GM18507 (cell line): ENCODE measurements at regions not wholly inside any gene's neighbourhood (a gene's known extent, or its start where the extent isn't known, plus 50 kb on each side); places are given as distances from the start of the nearest gene placed in this dataset.

Source experiments
- DNase-seq: peaks from one replicate; pipeline ENCODE4 v3.0.0; 2011; ENCODE audit warnings: low read depth; ENCODE audit not compliant: insufficient read length; ENCODE audit errors: extremely low spot score
- FAIRE-seq: peaks from 2 replicates; lab custom pipeline; 2011; peaks lifted over from hg19 to GRCh38; lab: Jason Lieb, UNC

GRCh38 chr10:108208732-108209131, 1044.2 kb upstream of the SORCS1 start:
- FAIRE-seq = no peak
- no peak for DNase-seq

GRCh38 chr10:108208038-108208437, 1043.5 kb upstream of the SORCS1 start:
- DNase-seq (no peak), FAIRE-seq (no peak)

- FAIRE-seq = no peak
- no peak for DNase-seq
These were observed 1040.2 kb upstream of the SORCS1 start for GRCh38 chr10:108204528-108205305.

GRCh38 chr10:108203905-108204527, 1039.5 kb upstream of the SORCS1 start:
- DNase-seq (no peak), FAIRE-seq (no peak)

- DNase-seq = no peak
- no peak for FAIRE-seq
These were observed 1023.0 kb upstream of the SORCS1 start for GRCh38 chr10:108187408-108188012.

- no peak for DNase-seq
- no peak for FAIRE-seq
These were observed 1019.6 kb upstream of the SORCS1 start for GRCh38 chr10:108184114-108184513.

- no peak for DNase-seq
- FAIRE-seq = no peak
These were observed 1016.4 kb upstream of the SORCS1 start for GRCh38 chr10:108180878-108181277.

GRCh38 chr10:108169846-108170245, 1005.3 kb upstream of the SORCS1 start:
- DNase-seq (no peak), FAIRE-seq (no peak)

GRCh38 chr10:108167766-108168165, 1003.3 kb upstream of the SORCS1 start:
- no peak for FAIRE-seq
- no peak for DNase-seq

- no peak for DNase-seq
- FAIRE-seq = no peak
These were observed 1001.9 kb upstream of the SORCS1 start for GRCh38 chr10:108166401-108166800.

- DNase-seq (no peak), FAIRE-seq (no peak)
These were observed 982.8 kb upstream of the SORCS1 start for GRCh38 chr10:108147346-108147745.

GRCh38 chr10:108141064-108141463, 976.6 kb upstream of the SORCS1 start:
- DNase-seq (no peak), FAIRE-seq (no peak)

- no peak for DNase-seq
- FAIRE-seq = no peak
These were observed 967.8 kb upstream of the SORCS1 start for GRCh38 chr10:108132303-108132702.

GRCh38 chr10:108130575-108130974, 966.1 kb upstream of the SORCS1 start:
- DNase-seq (no peak), FAIRE-seq (no peak)

GRCh38 chr10:108112218-108112617, 947.7 kb upstream of the SORCS1 start:
- no peak for DNase-seq
- no peak for FAIRE-seq

- DNase-seq (no peak), FAIRE-seq (no peak)
These were observed 940.1 kb upstream of the SORCS1 start for GRCh38 chr10:108104551-108105156.

GRCh38 chr10:108097258-108097657, 932.8 kb upstream of the SORCS1 start:
- DNase-seq = no peak
- no peak for FAIRE-seq

- no peak for FAIRE-seq
- no peak for DNase-seq
These were observed 931.7 kb upstream of the SORCS1 start for GRCh38 chr10:108095932-108096925.

GRCh38 chr10:108090476-108091215, 926.1 kb upstream of the SORCS1 start:
- DNase-seq (no peak), FAIRE-seq (no peak)
